DMS53 (cell line): ENCODE measurements at regions not wholly inside any gene's neighbourhood (a gene's known extent, or its start where the extent isn't known, plus 50 kb on each side); places are given as distances from the start of the nearest gene placed in this dataset.

Source experiments
- DNase-seq: peaks from one replicate; lab custom pipeline; 2025; lab: John Stamatoyannopoulos, UW

- DNase-seq = no peak
Observed at GRCh38 chr4:138665851-138666250, 349.7 kb upstream of the NOCT start.

DNA sequence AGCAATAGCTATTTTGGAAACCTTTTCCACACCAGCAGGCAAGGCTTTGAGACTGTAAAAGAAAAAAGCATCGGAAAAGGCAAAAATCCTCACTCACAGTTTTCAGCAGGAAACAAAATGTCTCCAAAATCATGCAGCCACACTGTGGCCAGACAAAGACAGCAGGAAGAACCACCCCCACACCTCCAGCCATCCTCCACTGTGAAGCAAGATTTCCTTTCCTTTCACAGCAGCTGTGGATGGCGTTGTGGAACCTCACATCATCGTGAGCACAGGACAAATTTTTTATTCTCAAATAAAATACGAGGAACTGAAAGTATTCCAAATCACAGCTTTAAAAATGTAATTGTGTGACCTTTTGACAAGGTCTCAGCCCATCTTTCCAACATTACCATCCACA, 351.7 kb upstream of the NOCT start:
- no peak for DNase-seq

DNA sequence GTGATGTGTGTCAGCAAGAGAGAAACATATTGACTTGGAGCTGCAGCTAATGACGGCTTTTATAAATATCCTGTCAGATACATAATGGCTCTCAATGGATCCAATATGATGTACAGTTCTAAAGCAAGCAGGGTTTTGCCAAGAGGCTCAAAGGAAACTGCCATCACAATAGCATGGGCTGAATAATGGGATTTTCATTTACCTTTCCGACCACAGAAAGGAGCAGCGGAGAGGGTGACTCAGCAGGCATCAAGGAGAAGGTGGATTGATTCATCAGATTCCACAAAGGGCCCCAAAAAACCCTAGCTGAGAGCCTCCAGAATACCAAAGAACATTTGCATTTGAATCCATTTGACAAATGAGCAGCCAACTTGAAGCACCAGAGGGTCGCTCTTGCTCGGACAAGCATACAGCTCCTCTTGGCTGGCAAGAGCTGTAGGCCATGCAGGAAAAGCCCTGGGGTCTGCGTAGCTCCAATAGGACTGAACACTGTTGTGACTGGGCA, 355.7 kb upstream of the NOCT start:
- no peak for DNase-seq

GRCh38 chr4:138659037-138659811, 356.4 kb upstream of the NOCT start:
- no peak for DNase-seq

DNA sequence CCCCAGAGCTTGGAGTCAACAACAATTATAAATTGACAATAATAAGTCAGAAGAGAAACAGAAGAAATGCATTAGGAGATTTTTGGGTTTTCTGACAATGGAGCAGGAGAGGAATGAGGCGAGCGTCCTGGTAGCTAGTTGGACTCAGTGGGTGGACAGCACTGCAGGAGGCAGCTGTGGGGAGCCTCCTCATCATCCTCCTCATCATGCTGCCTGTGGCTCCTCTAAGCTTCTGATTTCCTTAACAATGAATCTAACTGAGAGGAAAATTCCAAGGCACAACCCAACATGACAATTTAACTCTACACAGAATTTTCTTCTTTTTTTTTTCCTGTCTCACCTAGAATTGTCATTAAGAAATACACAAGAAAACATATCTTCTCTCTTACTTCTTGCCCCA, 357.1 kb upstream of the NOCT start:
- no peak for DNase-seq

GRCh38 chr4:138656990-138657389, 358.6 kb upstream of the NOCT start:
- DNase-seq = no peak

- DNase-seq = no peak
Observed at GRCh38 chr4:138655985-138656384, 359.6 kb upstream of the NOCT start.

DNA sequence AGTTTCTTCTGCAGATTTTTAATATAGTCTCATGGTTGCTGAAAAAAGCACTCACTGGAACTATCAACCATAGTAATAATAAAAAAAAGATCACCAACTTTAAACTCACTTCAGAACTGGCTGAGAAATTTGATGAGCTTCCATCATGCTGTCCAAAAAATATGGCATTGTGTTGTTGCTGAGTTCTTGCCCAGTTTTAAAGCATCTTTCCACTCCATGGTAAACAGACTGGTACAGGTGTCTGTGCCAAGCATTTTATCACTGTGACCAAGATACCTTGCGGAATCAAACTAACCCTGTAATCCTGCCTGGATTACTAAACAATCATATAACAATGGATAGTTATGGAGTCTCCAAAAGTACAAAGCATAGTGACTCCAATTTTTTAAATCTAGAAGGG, 360.3 kb upstream of the NOCT start:
- DNase-seq = no peak

DNA sequence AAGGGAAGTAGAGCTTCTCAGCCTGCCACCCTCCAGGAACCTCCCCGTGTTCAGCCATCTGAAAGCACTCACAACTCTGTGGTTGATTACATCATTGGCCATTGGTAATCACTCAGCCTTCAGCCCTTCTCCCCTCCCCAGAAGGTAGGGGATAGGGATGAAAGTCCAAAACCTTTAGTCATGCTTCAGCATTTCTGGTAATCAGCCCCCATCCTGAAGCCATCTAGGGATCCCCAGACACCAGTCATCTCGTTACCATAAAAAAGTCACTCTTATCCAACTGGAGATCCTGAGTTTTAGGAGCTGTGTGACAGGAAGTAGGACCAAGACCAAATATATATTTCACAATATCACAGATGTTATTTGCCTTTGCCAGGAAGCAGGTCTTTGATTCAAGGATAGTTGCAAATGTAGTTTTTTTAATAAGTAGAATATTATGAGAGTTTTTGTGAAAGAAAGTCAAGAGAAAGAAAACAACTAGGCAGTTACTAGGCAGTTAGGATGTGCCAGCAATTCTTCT, 364.6 kb upstream of the NOCT start:
- DNase-seq = no peak

- DNase-seq = no peak
Observed at GRCh38 chr4:138650495-138650894, 365.1 kb upstream of the NOCT start.

DNA sequence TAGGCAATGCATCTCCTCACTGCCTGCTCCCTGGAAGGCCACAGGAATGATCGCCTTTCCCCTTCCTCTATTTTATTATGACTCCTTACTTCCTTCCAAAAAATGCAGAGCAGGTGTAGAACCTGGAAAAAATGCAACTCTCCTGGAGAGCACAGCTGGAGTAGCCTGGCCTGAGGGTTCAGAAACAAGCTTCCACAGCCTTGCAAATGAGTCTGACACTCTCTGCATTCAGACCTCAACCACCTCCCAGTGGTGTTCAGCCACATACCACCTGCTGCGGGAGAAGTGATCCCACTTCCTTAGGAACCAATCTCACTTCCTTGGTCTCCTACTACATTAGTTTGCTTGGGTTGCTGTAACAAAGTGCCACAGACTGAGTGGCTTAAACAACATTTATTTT, 368.1 kb upstream of the NOCT start:
- no peak for DNase-seq

DNA sequence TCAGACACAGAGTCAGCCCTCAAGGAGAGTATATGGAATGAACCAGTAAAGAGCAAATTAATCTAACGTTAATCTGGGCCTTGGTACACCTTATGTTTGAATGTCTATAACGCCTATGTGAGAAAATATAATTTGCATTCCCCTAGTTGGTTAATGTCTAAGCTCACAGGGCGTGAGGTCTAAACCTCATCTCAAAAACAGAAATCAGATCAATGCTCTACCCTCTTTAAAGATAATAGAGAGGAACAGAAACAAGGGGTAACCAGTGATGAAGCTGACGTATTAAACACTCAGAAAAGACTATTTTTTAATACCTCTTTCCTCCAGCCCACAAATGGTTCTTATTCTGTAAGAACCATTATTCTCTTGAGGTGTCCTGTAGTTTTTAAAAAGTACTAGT, 369.2 kb upstream of the NOCT start:
- DNase-seq = no peak

DNA sequence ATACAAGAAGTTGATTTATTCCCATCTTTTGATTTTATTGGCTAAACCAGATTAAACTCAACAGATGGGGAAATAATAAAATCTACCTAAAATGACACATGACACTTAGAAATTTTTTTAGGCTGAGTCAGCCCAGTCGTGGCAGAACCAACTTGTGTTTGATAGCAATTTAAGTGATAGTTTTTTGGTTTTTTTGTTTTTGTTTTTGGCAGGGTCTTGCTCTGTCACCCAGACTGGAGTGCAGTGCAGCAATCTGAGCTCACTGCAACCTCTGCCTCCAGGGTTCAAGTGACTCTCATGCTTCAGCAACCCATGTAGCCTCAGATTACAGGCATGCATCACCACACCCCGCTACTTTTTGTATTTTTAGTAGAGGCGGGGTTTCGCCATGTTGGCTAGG, 370.3 kb upstream of the NOCT start:
- no peak for DNase-seq

DNA sequence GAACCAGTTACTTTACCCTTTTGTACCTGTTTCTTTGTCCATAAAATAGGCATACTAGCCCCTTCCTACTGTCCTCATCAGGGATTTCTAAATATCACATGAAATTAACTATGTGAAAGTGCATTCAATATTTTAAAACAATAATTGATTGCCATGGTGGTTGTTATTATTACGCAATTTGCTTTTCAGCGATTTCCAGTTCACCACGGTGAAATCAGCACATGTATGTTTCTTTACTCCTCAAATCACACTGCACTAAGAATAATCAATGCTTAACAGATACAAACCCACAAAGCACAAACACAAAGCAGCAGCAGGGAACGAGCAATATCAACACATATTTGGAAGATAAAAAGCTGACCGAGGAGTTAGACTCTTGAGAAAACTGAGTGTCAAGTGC, 371.3 kb upstream of the NOCT start:
- DNase-seq = no peak

DNA sequence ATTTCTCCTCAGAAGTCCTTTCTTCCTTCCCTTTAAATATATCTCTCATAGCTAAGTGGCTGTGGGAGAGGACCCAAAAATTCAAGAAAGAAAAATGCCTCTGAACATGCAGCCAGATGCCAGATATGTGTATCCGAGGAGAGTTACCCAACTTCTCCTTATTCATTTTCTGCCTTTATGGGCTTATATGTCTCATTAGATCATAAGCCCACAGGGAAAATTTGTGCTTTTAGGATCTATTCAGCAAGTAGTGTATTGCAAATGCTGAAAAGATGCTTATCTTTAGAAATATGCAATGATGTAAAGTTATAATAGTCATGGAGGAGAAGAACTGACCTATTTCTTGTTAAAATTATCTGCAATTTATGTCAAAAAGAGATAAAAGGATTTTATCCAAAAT, 371.8 kb upstream of the NOCT start:
- DNase-seq = no peak

DNA sequence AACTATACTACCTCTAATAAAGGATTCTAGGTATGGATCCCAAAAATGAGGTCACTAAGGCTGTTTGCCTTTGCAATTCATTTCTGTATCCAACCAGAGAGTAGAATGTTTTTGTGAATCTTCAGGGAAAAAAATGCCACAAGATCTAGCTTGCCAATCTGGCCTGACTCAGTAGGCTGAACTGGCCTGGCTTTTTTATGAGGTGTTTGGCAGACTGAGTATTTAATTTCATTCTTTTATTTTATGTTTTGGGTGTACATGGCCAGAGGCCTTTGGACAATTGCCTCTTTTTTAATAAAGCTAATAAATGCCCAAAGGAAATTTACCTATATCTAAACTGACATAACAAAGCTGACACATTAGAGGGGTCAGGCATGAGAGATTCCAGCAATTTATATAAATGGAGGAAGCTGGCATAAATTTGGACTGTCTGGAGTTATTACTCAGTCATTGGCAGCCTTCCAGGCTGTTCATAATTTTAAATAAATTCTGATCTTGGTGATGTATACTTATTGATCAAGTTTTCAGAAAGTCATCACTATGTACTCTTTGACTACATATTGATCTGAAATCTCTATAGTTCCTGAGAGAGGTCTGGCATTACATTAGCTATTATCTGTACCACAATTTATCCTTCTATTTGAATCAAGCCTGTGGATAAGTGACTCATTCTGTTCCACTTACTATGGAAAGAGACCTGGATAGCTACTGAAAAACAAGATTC, 376.4 kb upstream of the NOCT start:
- no peak for DNase-seq

- no peak for DNase-seq
Observed at GRCh38 chr4:138636781-138637180, 378.8 kb upstream of the NOCT start.

GRCh38 chr4:138634915-138635314, 380.7 kb upstream of the NOCT start:
- no peak for DNase-seq

GRCh38 chr4:138633580-138633904, 382.0 kb upstream of the NOCT start:
- no peak for DNase-seq

DNA sequence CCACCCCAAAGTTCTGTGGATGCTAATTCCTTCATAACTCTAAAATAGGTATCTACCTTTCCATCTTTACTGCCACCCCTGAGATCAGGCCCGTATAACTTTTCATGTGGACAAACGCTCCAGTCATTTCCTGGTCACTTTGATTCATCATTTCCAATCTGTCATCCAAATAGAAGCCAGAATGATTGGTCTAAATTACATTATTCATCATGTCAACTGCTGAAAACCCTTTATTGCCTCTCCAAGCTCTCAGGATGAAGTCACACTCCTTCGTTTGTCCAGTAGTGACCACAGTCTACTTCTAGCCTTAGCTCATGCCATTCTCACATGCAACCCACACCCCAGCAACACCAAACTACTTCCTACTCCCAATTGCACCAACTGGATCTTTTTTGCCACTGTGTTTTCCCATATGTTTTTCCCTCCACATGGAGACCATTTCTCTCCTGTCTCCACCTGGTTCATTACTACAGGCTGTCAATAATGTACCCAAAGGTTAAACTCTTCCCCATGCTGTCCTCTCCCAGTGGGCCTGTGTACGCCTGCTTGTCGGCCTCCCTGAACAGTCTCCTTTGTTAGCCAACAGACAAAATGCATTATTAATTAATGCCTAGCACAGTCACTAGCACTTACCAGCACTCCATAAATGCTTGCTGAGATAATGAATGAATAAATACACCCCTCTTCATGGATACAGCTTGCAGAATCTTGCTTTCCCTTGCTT, 382.6 kb upstream of the NOCT start:
- DNase-seq = no peak

GRCh38 chr4:138630666-138631065, 384.9 kb upstream of the NOCT start:
- DNase-seq = no peak

GRCh38 chr4:138629669-138630068, 385.9 kb upstream of the NOCT start:
- DNase-seq = no peak

DNA sequence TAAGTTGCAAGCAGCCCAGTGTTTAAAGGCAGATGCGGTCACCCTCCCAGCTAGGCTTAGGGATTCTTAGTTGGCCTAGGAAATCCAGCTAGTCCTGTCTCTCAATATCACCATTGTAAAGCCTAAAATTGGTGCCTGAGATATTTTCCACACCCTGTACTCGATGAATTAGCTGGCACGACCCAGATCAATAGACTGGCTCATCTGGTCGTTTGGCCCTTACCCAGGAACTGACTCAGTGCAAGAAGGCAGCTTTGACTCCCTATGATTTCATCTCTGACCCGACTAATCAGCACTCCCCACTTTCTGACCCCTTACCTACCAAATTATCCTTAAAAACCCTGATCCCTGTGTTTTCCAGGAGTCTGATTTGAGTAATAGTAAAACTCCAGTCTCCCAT, 384.9 kb upstream of the SLC7A11 start:
- no peak for DNase-seq
